ENCODE measurements at regions not wholly inside any gene's neighbourhood (a gene's known extent, or its start where the extent isn't known, plus 50 kb on each side); places are given as distances from the start of the nearest gene placed in this dataset.

DNA sequence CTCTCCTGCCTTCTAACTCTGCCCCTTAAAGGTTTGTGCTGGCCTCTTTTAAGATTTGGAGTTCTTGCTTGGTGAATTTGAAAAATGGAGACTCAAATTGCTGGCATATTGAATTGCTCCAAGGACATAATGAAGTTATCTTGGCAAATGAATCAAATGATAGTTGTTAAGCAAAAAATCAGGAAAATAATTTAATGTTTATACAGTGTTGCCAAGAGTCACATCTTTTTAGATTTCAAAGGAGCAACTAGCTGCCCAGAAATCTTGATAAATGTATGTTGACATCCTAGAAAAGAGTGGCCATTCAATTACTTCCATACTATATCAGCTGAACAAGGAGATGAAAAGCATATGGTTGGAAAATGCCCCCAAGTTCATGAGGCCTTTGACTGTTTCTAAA, 610.0 kb upstream of the LCORL start:
- TF ChIP-seq, protein P1, sequence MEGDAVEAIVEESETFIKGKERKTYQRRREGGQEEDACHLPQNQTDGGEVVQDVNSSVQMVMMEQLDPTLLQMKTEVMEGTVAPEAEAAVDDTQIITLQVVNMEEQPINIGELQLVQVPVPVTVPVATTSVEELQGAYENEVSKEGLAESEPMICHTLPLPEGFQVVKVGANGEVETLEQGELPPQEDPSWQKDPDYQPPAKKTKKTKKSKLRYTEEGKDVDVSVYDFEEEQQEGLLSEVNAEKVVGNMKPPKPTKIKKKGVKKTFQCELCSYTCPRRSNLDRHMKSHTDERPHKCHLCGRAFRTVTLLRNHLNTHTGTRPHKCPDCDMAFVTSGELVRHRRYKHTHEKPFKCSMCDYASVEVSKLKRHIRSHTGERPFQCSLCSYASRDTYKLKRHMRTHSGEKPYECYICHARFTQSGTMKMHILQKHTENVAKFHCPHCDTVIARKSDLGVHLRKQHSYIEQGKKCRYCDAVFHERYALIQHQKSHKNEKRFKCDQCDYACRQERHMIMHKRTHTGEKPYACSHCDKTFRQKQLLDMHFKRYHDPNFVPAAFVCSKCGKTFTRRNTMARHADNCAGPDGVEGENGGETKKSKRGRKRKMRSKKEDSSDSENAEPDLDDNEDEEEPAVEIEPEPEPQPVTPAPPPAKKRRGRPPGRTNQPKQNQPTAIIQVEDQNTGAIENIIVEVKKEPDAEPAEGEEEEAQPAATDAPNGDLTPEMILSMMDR (IDR thresholded peaks at IDR 0.05), result no peak
- no peak for TF ChIP-seq POLR2A (IDR thresholded peaks at IDR 0.05)
